ENCODE measurements at regions not wholly inside any gene's neighbourhood (a gene's known extent, or its start where the extent isn't known, plus 50 kb on each side); places are given as distances from the start of the nearest gene placed in this dataset.

- DNase-seq (ENCODE audit: low read depth), result no peak
Measured at GRCh38 chr2:150011161-150011730, 423.7 kb upstream of the MMADHC start.

- DNase-seq (ENCODE audit: low read depth), result no peak
Measured at GRCh38 chr2:150008901-150009300, 421.3 kb upstream of the MMADHC start.

- DNase-seq (ENCODE audit: low read depth), result no peak
Measured at GRCh38 chr2:150007815-150008430, 420.3 kb upstream of the MMADHC start.

DNA sequence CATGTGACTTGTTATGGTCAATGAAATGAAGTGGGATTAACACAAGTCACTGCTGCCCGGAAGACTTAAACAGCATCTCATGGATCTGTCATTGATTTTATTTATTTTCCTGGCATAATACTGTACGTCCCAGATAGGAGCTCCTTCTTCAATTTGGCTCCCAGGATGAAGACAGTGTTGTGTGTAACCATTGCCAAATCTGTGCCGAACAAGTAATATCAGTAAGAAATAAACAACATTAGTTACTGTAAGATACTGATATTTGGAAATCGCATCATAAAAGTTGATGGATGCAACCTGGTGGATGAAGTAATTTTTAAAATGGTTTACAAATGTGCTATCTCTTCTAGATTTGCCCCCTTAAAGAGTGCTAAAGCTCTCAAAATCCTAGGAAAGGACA is 419.0 kb upstream of the MMADHC start:
- DNase-seq (ENCODE audit: low read depth), result no peak

DNA sequence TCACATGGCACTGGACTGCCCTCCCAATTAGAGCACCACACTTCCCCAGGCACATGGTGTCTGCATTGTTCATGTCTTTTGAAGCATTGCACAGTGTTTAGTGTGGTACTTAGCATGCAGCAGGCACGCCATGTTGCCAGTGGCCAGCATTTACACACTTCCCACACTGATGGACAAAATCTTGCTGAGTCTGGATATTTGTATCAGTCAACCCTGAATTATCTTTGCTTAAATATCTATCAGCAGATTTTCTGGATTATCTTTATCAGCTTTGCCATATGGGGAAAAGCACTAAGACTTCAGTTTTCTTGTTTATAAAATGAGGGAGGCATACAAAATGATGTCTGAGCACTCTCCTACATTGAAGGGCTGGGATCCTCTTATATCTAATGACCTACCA is 416.0 kb upstream of the MMADHC start:
- no peak for DNase-seq (ENCODE audit: low read depth)

- DNase-seq (ENCODE audit: low read depth), result no peak
Measured at GRCh38 chr2:150001788-150002187, 414.2 kb upstream of the MMADHC start.

GRCh38 chr2:149996901-149997300 is 409.3 kb upstream of the MMADHC start:
- DNase-seq (ENCODE audit: low read depth), result no peak

- DNase-seq (ENCODE audit: low read depth), result peak; percentile 89
Measured at GRCh38 chr2:149994057-149994728, 406.6 kb upstream of the MMADHC start.

DNA sequence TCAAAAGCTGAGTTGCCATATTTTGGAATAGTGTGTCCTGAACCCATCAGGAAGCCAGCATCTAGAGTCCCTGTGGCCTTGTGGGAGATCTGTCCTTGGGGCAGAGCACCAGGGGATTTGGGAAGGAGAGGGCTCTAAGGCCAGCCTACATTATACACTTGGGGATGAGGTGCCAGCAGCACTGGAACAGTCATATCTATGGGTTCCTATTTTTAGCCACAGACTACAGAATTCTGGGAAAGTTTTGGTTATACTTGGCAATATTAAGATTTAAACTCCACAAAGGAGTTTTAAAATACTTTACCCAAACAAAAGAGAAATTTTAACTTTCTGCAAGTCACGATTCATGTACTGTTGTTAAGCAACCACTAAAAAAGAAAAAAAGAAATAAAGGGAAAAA is 405.7 kb upstream of the MMADHC start:
- no peak for DNase-seq (ENCODE audit: low read depth)

GRCh38 chr2:149991576-149991975 is 404.0 kb upstream of the MMADHC start:
- peak; percentile 66 for DNase-seq (ENCODE audit: low read depth)

- DNase-seq (ENCODE audit: low read depth), result no peak
Measured at GRCh38 chr2:149990965-149991364, 403.4 kb upstream of the MMADHC start.

- DNase-seq (ENCODE audit: low read depth), result no peak
Measured at GRCh38 chr2:149989447-149990063, 402.0 kb upstream of the MMADHC start.

GRCh38 chr2:149988361-149988760 is 400.8 kb upstream of the MMADHC start:
- no peak for DNase-seq (ENCODE audit: low read depth)

DNA sequence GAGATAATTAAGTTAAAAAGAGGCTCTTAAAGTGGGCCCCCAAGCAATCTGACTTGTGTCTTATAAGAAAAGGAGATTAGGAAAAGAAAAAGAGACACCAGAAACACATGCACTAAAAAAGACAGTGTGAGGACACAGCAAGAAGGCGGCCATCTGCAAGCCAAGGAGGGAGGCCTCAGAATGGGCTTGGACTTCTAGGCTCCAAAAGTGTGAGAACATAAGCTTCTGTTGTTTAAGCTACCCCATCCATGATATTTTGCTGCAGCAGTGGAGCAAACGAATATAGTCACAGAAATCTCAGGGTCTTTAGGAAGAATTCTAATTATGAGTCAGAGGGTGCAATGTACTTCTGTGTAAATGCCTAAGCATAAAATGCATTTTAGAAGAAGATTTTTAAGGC is 399.3 kb upstream of the MMADHC start:
- no peak for DNase-seq (ENCODE audit: low read depth)

DNA sequence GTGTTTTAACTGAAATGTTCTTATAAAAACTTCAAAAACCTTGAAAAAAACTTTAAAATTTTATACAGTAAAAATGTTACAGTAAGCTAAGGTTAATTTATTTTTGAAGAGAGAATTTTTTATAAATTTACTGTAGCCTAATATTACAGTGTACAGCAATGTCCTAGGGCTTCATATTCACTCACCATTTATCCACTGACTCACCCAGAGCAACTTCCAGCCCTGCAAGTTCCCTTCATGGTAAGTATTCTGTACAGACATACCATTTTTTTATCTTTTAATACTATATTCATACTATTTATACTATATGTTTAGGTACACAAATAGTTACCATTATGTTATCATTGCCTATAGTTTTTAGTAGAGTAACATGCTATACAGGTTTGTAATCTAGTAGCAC is 396.7 kb upstream of the MMADHC start:
- DNase-seq (ENCODE audit: low read depth), result no peak

DNA sequence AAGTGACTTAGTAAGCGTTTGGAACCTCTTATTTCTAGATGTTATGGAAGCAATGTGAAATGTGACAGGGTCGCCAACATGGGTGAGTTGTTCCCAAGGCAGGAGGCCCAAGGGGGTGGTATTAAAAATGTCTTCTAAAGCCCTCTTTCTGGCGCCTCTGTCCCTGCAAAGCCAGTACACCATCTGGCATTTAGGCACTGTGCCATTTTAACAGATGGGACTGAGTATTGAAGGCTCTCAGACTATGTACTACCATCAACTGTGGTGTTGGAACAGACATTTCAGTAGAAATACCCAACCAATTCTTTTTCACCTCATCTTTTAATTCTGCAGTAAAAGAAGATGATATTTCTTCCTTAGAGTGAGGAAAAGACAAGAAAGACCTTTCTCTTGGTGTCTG is 384.5 kb upstream of the MMADHC start:
- DNase-seq (ENCODE audit: low read depth), result peak; percentile 53

- DNase-seq (ENCODE audit: low read depth), result no peak
Measured at GRCh38 chr2:149954981-149955600, 367.5 kb upstream of the MMADHC start.

GRCh38 chr2:149953627-149954026 is 366.1 kb upstream of the MMADHC start:
- DNase-seq (ENCODE audit: low read depth), result no peak

DNA sequence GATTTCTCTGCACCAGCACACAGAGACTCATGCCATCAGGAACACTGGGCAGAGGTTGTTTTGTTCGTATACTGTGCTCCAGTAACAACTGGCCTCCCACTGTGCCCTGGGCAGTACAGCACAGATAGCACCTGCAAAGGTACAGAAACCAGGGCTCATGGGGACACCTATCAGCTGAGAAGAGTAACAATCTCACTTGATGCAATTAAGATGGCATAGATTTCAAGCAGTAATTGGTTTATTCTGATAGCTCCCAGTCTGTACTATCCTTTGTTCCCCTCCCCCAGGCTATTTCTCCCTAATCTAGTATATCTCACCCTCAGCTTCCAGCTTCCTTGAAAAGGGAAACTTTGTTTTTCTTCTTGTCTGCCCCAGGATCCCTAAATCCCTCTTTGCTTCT is 343.9 kb upstream of the MMADHC start:
- no peak for DNase-seq (ENCODE audit: low read depth)

DNA sequence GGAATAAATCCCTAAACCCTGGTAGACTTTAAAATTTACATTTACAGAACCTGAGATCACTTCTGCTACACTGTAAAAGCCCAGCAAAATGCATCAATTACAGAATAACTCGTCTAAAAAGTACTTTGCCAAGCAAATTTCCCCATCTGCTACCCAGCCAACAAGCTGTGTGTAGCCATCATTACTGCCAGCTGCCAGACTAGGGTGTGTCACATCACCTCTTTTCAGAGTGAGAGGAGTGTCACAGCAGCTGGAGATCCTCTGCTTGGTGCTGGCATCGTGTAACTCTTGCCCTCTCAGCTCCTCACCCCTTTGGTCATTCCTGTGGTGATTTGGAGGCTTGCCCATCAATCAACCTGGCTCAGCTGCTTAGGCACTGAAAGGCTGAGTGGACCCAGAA is 340.4 kb upstream of the MMADHC start:
- DNase-seq (ENCODE audit: low read depth), result no peak

- no peak for DNase-seq (ENCODE audit: low read depth)
Measured at GRCh38 chr2:149926149-149926548, 338.6 kb upstream of the MMADHC start.

DNA sequence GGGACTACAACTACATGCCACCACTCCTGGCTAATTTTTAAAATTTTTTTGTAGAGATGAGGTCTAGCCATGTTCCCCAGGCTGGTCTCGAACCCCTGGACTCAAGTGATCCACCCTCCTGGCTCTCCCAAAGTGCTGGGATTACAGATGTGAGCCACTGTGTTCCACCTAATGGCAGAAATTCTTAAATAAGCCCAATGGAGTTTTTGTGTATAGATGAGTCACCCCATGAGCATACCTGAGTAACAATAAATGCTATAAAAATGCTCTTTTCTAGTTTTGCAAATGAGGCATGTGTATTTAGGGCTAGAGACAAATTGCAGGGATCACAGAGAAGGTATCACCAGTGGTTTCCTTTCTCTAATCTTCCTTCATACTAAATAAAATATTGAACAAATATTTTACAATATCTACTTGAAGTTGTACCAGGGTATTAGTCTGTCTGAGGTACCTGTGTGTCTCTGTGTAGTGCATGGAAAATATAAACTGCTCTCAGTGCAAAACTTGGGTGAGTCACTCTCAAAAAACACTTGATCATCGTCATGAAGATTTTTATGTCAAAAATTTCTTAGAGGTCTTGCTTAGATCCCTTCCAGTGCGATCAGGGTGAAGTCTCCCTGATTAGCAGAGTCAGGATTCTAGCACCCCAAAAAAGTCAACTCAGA is 337.1 kb upstream of the MMADHC start:
- no peak for DNase-seq (ENCODE audit: low read depth)
